ENCODE measurements at regions not wholly inside any gene's neighbourhood (a gene's known extent, or its start where the extent isn't known, plus 50 kb on each side); places are given as distances from the start of the nearest gene placed in this dataset.
"Not testable (repeated sequence)": the region's sequence is repeated elsewhere in the genome, so short reads cannot be mapped to it uniquely, and the experiment has no call there.

DNA sequence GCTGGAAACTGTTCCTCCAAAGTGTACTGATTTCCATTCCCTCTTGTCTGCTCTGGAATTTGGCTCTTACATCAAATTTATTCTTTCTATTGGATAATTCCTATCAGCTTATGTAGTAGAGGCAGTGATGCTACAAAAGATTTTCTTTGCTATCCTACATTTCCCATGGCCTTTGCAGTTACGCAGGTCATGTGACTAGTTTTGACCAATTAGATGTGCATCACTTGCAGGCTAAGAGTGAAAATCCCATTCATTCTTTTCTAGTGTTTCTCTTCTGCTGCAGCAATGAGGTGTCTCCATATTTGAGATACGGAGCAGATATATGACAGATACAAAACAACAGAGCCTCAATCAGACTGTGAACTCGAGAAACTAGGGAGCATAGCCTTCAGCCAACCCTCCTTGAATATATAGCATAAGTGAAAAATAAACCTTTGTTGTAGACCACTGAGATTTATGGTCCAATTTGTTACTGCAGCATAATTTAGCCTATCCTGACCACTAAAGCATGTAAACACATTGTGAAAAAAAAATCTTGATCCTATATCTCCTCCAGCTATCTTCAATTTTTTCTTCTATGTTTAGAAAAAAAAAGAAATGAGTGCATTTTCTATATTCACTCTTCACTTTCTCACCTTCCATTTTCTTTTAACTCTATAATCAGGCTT is 102.0 kb downstream of the HNMT start:
- DNase-seq (ENCODE audit: low read depth): no peak

DNA sequence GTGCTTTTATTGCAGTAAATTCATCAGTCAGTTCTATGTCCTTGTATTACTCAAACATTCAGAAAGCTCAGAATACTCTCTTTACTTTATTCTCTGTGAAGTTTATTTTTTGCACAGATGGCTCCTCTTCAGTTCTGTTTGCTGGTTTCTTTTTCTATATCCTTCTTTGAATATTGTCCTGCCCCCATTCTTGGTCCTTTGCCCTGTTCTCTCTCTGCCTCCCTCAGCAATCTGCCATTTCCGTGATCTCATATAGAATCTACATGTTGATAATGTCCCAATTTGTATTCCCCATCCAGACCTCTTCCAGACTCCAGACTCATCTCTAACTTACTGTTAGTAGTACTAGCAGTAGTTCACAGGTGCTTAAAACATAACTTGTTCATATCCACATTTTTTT is 102.6 kb downstream of the HNMT start:
- DNase-seq (ENCODE audit: low read depth): no peak

DNA sequence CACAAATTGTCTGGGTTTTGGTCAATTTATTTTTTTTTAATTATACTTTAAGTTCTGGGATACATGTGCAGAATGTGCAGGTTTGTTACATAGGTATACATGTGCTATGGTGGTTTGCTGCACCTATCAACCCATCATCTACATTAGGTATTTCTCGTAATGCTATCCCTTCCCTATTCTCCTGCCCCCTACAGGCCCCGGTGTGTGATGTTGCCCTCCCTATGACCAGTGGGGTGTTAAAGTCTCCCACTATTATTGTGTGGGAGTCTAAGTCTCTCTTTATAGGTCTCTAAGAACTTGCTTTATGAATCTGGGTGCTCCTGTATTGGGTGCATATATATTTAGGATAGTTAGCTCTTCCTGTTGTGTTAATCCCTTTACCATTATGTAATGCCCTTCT is 104.4 kb downstream of the HNMT start:
- DNase-seq (ENCODE audit: low read depth): not testable (repeated sequence)

DNA sequence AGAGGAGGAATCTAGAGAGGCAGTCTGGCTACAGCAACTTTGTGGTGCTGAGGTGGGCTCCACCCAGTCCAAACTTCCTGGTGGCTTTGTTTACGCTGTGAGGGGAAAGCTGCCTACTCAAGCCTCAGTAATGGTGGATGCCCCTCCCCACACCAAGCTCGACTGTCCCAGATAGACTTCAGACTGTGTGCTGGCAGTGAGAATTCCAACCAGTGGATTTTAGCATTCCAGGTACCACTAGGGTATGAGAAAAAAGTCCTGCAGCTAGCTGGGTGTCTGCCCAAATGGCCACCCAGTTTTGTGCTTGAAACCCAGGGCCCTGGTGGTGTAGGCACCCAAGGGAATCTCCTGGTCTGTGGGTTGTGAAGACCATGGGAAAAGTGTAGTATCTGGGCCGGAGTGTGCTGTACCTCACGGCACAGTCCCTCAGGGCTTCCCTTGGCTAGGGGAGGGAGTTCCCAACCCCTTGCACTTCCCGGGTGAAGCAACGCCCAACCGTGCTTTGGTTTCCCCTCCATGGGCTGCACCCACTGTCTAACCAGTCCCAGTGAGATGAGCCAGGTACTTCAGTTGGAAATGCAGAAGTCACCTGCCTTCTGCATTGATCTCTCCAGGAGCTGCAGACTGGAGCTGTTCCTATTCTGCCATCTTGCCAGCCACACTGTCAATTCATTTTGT is 106.9 kb downstream of the HNMT start:
- not testable (repeated sequence) for DNase-seq (ENCODE audit: low read depth)

DNA sequence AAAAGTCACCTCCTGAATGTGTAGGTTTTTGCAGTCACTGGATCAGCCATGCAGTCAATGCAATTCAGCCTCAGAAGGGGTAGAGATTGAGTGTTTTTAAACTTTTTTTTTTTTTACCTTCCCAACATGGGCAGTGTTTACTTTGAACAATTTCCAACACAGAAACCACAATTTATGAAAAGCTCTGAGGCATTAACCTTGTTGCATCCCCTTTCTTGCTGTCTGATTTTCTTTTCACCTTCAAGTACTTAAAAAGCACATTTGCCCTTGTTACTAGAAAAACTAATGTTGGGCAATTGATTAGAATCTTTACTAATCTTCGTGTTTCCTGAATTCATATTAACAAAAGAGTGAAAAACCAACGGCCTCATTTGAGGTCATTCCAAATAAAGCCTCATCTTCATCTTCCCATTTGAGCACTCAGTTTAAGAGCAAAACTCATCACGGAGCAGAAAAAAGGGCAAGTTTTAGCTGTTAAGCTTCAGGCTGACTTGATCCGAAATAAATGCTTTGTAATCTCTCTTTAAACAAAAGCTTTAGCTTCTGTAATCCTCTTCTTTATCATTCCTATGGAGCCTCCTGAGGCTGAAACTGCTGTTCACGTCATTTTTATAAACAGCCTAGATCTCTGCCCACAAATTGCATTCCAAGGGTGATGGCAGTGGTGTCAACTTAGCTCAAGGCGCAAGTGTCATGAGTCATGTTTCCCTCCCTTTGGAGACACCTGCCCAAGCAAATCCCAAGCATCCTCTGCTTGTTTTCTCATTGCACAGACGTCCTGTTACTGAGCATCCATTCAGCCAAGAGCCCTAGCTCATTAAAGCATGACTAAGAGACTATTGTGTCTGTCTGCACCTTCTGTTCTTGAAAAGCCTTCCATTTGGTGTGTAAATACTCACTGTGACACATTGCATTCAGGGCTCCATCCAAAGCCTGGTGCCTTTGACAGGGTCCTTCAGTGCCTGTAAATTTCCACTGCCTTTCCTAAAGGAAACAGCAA is 107.7 kb downstream of the HNMT start:
- DNase-seq (ENCODE audit: low read depth): no peak

DNA sequence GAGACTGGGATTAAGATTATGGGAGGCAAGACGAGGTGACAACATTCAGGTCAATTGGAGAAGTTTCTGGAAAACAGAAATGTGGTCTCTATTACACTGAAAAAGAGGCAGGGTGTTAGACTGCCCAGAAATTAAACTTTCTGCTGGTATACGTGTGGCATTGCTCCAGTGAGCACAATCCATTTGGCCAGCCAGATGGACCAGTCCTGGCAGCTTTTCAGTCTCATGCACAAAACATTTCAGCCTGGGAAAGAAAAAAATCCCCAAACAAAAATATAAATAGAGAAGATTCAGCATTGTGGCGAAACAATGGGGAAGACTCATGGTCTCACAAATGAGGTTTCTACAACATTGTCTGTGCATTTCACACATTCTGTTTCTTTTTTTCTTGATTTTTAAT is 113.9 kb downstream of the HNMT start:
- DNase-seq (ENCODE audit: low read depth): no peak

DNA sequence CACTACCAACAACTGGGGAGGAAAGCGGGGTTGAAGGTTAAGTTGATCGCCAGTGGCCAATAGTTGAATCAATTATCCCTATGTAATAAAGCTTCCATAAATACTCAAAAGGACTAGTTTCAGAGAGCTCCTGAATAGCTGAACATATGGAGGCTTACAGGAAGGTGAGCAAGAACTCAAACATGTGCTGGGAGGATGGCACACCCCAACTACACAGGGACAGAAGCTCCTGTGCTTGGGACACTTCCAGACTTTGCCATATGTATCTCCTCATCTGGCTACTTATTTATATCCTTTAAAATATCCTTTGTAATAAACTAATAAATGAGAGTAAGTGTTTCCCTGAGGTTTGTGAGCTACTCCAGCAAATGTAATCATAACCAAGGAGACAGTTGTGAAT is 115.7 kb downstream of the HNMT start:
- no peak for DNase-seq (ENCODE audit: low read depth)

DNA sequence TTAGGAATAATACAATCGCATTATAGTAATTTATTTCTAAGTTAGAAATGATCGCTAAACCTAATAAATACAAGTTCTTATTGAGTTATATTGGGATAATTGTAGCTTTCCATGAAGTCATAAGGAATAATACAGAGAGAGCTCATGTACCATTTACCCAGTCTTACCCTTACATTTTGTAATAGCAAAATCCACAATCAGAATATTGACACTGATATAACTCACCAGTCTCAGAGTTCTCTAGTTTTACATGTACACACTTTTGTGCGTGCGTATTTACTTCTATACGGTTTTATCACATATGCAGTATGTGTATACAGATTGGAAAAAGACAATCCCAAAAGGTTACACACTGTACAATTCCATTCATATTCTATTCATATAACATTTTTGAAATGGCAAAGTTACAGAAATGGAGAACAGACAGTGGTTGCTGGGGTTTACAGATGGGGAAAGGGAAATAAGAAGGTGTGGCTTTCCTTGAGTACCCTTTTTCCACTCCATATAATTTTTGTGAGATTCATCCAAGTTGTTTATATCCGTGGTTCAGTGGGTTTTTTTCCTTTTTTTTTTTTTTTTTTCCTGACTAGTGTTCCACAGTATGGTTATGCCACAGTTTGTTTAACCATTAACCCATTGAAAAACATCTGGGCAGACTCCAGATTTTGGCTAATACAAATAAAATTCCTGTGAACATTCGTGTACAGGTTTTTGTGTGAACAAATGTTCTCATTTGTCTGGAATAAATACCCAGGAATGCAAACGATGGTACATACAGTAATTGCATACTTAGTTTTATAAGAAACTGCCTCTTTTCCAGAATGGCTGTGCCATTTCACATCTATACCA is 117.2 kb downstream of the HNMT start:
- DNase-seq (ENCODE audit: low read depth): no peak

DNA sequence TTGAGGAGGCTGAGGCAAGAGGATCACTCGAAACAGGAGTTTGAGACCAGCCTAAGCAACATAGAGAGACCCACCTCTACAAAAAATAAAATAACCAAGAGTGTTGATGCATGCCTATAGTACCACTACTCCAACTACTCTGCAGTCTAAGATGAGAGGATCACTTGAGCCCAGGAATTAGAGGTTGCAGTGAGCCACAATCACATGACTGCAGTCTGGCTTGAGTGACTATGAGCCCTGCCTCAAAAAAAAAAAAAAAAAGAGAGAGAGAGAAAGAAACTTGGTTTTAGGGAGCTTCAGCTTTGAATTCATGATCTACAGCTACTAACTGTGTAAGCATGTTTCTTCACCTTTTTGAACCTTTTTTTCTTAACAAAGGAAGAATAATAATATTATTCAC is 119.9 kb downstream of the HNMT start:
- DNase-seq (ENCODE audit: low read depth): no peak

DNA sequence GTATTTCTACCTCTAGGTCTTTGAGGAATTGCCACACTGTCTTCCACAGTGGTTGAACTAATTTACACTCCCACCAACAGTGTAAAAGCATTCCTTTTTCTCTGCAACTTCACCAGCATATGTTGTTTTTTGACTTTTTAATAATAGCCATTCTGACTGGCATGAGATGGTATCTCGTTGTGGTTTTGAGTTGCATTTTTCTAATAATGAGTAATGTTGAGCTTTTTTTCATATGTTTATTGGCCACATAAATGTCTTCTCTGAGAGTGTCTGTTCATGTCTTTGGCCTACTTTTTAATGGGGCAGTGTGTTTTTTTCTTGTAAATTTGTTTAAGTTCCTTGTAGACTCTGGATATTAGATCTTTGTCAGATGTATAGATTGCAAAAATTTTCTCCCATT is 121.2 kb downstream of the HNMT start:
- DNase-seq (ENCODE audit: low read depth): not testable (repeated sequence)

DNA sequence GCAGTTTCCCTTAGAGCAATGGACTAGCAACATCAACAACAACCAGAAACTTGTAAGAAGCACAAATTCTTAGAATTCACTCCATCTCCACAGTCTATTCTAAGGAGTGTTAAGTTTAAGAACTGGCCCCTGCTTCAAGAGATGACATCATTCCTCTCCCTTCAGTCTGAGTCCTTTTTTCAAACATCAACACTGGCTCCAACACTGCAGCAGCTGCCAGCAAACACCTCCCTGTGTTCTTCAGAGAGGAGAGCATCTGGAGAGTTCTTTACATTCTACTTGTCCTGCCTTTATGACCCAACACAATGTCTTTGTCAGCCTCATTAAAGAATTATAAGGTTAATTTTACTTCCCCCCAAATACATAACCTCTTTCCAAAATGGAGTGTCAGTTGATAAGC is 122.3 kb downstream of the HNMT start:
- DNase-seq (ENCODE audit: low read depth): peak; percentile 20

DNA sequence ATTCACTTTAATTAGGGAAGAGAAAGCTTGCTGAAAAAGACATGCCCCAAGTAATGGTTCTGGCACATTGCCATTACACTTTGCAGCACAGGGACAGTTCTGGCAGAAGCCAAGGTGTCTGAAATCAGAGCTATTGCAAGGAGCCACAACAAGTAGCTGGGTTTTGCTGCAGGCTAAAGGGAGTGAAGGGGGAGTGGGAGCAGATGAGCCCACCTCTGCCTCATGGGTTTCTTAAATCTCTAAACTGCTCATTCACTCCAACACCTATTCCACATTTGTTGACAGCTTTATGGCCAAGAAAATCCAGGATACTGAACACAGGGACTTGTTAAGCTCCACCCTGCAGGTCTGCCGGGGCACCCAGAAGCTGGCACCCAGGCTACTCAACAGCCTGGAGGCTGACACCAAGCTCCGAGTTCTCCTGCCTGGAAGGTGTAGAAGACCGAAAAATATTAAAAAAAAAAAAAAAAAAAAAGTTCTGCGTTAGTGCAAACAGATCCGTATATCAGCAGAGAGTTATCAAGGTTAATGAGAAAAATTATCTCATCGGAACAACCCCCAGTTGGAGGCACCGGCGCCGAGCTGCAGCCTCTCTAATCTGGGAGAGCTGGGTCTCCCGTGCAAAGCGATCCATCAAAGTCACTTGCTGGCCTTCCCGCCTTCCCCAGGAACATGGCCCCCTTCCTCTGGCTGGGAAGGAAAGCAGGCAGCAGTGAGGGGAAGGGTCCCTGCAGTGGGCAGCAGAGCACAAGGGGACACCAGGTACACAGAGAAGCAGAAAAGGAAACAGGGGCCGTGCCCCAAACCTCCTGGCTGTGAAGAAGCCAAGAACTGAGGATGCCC is 123.7 kb downstream of the HNMT start:
- DNase-seq (ENCODE audit: low read depth): no peak

DNA sequence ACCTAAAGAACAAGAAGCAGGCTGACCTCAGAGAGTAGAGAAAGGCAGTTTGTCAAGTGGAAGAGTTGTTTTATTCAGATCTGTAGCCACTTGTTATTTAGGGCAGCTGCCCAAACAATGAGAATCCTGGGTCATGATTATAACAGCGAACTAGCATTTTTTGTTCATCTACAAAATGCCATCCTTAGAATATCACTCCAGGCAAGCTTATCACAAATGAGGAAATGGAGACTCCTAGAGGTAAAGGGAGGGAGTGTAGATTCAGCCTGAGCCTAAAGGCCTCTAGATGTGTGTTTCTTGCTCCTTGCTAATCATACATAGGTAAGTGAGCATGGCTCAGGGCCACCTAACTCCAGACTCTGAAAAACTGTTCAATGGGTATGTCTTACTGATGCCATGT is 126.1 kb downstream of the HNMT start:
- DNase-seq (ENCODE audit: low read depth): no peak

DNA sequence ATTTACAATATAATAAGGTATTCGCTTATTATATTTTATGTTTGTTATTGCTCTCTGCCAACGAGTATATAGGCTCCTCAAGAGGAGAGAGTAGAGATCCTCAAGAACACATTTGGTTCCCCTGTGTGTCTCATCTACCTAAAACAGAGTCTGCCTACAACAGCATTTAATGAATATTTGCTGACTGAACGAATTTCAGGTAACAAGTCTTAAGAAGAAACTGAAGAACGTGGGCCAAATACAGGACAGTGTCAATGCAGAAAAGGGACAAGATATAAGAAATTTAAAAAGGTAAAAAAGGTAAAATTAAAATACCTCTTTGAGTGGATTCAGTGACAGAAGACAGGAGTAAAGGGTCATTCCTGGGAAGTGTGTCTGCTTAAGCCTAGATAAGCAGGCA is 129.2 kb downstream of the HNMT start:
- DNase-seq (ENCODE audit: low read depth): no peak

DNA sequence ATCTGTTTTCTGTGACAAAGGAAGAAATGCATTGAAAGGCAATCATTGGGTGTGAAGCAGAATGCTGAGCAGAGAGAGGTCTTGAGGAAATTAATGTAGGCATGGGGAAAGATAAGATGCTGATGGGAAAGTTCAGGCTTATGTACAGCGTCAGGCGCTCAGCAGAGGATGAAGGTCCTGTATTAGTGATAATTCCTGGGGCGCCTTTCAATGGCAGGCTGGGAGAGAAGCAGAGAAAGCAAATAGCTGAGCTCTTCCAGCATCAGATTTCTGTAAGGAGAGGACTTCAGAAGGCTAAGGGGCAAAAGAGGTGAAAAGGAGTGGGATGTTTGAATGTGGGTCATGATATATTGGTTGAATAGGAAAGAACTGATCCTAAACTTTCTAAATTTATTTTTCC is 129.8 kb downstream of the HNMT start:
- DNase-seq (ENCODE audit: low read depth): no peak

DNA sequence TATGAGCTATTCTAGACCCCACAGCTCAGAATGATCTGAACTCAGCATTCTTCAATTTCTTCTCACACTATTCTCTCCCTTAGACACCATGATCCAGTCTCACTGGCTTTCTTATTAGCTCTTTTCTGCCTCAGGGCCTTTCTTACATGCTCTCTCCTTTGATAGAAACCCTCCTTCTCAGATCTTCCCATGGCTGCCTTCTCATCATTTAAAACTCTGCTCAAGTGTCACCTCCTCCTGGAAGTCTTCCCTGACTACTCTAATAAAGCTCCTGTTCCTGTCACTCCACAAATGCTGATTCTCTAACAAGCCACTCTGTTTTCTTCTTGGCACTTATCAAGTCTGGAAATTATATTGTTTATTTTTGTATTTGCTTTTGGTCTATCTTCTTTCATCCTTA is 131.1 kb downstream of the HNMT start:
- no peak for DNase-seq (ENCODE audit: low read depth)

DNA sequence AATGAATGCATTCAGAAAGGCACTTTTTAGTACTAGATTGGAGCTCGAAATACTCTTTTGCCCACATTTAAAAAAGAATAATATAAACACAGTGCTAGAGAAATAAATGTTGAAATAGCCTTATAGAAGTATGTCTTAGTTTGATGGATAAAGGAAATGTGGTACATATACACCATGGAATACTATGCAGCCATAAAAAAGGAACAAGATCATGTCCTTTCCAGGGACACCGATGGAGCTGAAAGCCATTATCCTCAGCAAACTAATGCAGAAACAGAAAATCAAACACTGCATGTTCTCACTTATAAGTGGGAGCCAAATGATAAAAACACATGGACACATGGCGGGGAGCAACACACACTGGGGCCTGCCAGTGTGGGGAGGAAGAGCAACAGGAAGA is 135.0 kb downstream of the HNMT start:
- DNase-seq (ENCODE audit: low read depth): not testable (repeated sequence)

DNA sequence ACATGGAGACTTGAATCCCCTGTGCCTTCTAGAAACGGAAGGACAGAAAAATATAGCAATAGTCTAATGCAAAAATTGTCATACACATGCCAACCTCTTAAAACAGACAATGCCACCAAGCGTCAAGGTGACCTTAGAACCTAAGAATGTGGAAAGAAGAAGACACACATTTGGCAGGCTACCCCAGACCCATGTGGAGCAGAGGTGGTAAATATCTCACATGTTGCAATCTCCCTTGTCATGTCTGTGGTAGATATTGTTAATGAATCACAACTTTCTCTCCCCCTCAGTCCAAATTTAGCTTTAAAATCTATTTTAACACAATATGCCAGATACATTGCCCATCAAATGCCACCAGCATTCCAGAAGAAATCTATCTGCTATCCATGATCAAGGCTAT is 137.4 kb downstream of the HNMT start:
- no peak for DNase-seq (ENCODE audit: low read depth)

DNA sequence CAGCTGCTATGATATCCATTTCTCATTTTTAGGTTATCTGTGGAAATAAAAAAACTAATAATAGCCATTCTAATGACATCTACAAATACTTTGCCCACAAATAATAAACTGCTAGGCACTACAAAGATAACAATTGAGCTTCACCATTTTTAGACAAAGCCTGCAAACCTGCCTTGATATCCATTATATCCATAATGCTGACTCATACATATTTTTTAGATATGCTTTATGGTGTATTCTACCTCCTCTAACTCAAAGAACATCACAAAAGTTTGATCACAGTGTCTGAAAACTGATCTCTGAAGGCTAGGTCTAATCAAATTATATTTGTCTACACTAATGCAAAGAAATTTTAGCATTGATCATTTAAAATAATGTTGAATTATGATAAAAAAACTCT is 138.4 kb downstream of the HNMT start:
- DNase-seq (ENCODE audit: low read depth): no peak

DNA sequence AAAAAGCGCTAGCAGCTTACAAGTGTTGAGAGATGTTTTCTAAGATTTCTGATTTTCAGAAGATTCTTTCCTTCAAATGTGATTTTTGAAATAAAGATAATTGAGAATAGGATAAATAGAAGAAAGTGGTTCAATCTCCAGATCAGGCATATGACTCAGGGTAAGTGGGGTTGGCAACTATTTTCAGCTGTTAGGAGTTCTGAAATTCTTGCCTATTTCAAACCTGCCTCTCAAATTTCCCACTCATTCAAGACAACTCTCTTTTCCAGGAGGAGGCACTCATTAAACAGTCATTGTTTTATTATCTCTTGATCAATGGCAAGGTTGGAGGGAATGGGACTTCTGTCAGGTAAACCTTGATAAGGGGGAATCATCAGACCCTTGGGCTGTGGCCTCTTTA is 138.9 kb downstream of the HNMT start:
- DNase-seq (ENCODE audit: low read depth): no peak

DNA sequence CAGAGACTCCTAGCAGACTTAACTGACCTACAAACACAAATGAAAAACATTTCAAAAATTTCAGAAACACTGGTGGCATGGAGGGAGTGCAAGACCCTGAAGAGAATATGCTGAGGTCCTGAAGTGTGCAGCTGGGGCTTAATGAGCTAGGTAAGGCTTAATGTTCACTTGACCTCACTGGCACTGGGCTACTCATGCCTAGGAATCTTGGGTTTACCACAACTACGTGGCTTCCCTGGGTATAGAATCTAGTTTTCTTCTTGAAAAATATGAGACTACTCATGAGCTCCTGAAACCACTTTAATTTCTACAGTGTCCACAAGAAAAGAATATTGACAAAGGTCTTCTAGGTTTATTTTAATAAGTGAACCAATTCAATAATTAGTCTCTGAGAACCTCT is 139.8 kb downstream of the HNMT start:
- no peak for DNase-seq (ENCODE audit: low read depth)

Measured in forelimb muscle (tissue), 1 donor.